22Rv1 (cell line): ENCODE measurements at regions not wholly inside any gene's neighbourhood (a gene's known extent, or its start where the extent isn't known, plus 50 kb on each side); places are given as distances from the start of the nearest gene placed in this dataset.

Experiments used
- CTCF ChIP-seq: fragments of 450-650 bp; IDR thresholded peaks from 2 replicates; pipeline ENCODE4 v1.5.1; 2017; ENCODE audit warnings: mild to moderate bottlenecking
- ZFX ChIP-seq: fragments of 450-650 bp; IDR thresholded peaks from 2 replicates; pipeline ENCODE4 v1.6.1; 2017; ENCODE audit warnings: antibody characterized with exemption, borderline replicate concordance

GRCh38 chr12:75742961-75743360 is 231.6 kb upstream of the KRR1 start:
- no peak for TF ChIP-seq CTCF
- no peak for TF ChIP-seq ZFX
